GM21367 (cell line): ENCODE measurements at regions not wholly inside any gene's neighbourhood (a gene's known extent, or its start where the extent isn't known, plus 50 kb on each side); places are given as distances from the start of the nearest gene placed in this dataset.

Experiments
- ATAC-seq: cut with Tn5 transposase; IDR thresholded peaks from one replicate; pipeline ENCODE4 v1.9.1; 2021; ENCODE audit not compliant: unreplicated experiment

GRCh38 chr1:186620566-186621350, 59.5 kb downstream of the PTGS2 start:
- no peak for ATAC-seq

DNA sequence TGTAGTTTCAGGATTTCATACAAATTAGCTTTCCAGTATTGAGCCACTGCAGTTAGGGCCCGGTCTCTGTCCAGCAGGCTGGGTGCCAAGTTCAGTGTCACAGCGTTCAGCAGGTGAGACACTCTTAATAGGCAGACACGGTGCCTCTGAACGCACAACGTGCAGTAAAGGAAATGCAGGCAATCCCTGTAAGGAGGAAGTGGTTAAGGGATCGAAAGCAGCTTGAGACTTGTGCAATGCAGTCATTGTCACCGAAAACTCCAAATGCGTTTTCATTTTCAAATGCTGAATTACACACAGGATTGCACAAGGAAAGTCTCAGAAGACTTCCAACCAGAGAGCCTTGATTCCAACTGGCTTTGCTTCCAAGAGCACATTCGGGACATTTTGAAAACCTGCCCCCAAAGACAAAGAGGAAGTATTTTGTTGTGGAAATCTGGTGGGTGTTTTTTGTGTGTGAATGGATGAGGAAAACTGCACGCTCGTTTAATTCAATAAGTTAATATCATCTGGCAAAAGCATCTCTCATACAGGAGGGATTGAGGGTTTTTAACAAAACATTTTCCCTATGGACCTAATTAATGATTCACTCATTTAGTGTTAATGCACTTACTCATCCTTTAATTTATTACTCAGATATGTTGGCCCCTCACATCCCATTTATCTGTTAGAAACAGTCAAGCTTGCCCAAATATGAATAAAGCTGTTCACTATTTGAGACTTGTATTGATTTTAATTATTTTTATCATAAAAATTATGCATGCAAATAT, 61.6 kb downstream of the PTGS2 start:
- ATAC-seq, result peak; percentile 100

- peak; percentile 0 for ATAC-seq
Measured at GRCh38 chr1:186617926-186618325, 62.3 kb downstream of the PTGS2 start.

- ATAC-seq, result no peak
Measured at GRCh38 chr1:186616511-186616910, 63.7 kb downstream of the PTGS2 start.

DNA sequence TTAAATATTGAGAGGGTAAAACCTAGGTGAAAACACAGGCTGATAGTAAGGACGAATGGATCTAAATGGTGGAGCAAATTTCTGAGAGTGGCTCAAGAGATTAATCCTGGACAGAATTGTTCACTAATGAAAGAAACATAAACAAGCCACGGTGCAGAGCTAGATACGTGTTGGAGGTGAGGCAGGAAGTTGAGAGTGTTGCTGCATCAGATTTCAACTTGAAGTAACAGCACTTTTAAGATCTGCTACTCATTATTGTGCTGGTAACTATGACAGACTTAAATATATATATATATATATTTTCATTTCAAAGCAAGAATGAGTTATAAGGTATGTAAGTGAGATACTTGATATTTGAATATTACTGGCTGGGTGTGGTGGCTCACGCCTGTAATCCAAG, 64.9 kb downstream of the PTGS2 start:
- no peak for ATAC-seq

- no peak for ATAC-seq
Measured at GRCh38 chr1:186611156-186611555, 69.1 kb downstream of the PTGS2 start.

DNA sequence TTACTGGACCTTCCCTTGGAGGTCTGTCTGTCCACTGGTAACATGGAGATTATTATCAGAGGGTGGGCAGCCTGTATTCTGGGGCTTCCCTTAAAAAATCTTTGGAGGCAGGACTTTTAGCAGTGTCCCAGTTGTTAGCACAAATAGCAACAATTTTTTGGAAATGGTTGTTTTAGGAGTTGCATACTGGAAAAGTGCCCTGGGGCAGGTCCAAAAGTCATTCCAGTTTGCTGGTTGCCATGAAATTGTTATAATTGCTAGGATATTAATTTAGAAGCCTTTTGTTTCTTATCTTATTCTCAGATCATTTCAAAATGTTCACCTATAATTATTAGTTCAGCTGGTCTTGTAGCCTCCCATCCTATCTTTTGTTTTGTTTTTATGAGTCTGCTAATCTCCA, 71.0 kb downstream of the PTGS2 start:
- ATAC-seq, result no peak

GRCh38 chr1:186605762-186606350, 74.4 kb downstream of the PTGS2 start:
- ATAC-seq, result no peak

GRCh38 chr1:186595969-186596368, 84.3 kb downstream of the PTGS2 start:
- ATAC-seq, result no peak

- ATAC-seq, result no peak
Measured at GRCh38 chr1:186578325-186579016, 101.8 kb downstream of the PTGS2 start.

GRCh38 chr1:186577633-186578032, 102.6 kb downstream of the PTGS2 start:
- no peak for ATAC-seq

DNA sequence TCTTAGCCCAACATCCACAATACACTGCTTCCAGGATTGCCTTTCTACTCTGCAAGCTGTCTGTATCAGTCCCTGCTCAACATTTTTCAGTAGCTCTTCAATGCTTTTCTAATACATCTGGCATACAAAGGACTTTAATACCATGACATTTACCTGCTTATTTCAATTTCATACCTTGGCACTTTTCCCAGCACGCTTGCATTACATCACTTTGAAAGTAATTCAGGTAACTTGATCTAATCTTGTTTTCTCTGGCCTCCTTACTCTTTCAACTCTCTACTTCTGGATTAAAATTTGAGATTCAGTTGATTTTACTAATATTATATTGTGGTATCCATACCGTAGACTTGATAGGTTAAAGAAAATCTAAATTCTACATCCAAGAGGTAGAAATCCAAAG, 103.0 kb downstream of the PTGS2 start:
- no peak for ATAC-seq

DNA sequence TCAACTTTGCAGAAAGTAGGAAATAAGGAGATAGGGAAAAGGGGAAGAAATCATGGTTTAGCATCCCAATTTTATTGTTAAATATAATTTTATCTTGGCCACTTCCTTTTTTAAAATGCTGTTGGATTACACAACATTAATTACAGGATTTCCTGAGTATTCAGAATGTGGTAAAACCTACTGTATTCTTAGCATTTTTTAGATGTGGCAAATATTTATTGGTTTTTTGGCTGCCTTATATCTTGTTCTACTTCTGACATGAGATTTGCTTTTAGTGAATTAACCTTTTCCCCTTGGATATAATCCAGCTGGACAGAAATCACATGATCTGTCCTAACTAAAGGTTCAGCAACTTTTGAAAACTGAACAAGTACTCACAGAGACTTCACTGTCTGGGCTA, 104.9 kb downstream of the PTGS2 start:
- no peak for ATAC-seq

GRCh38 chr1:186574926-186575325, 105.3 kb downstream of the PTGS2 start:
- ATAC-seq, result no peak

- ATAC-seq, result no peak
Measured at GRCh38 chr1:186572509-186572908, 107.7 kb downstream of the PTGS2 start.

- no peak for ATAC-seq
Measured at GRCh38 chr1:186571771-186572170, 108.5 kb downstream of the PTGS2 start.

DNA sequence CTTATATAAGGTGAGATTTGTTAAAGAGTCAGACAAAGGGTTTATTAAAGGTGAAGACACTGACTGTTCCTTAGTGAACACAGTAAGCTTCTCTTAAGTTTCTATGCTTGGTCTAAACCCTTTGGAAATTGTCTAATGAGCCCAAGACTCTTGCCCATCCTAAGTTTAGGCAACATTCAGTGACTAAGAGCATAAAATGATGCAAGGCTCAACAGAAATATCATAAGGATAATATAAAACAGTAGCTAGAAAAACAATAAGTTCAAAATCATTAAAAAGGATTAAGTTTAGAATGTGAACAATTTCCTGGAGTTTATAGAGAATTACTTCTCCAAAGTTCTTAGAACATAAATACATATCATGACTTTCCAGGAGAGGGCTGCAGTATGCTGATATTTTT, 108.9 kb upstream of the PDC start:
- ATAC-seq, result no peak

- ATAC-seq, result no peak
Measured at GRCh38 chr1:186568221-186568620, 107.3 kb upstream of the PDC start.

DNA sequence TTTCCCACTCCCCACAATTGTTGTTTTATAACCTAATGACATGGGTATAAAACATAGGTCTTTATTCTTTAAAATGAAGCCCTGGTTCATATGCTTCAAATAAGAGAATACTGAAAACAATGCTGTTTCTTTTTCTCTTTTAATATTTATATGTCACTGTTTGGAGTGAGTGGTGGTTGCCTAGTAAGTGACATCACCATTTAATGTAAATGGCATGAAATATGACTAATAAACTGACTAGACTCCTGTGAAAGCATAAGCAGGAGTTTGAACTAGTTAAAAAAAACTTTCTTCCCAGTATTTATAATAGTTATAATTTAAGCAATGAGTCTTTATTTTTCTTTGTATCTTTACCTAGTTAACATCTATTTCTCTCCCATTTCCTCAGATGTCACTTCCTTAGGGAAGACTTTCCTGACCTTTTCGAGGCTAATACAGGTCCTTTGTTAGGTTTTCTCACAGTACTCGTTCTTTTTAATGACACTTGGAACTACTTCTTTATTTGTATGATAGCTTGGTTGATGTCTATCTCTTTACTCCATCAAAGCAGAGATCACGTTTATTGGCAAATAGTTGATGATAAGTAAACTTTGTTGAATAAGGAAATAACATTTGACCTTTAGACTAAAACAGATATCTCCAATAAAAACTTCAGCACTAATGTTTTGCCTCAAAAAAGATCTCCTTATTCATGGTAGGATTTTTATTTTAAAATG, 105.4 kb upstream of the PDC start:
- ATAC-seq, result no peak

GRCh38 chr1:186564582-186564981, 103.7 kb upstream of the PDC start:
- ATAC-seq, result no peak

DNA sequence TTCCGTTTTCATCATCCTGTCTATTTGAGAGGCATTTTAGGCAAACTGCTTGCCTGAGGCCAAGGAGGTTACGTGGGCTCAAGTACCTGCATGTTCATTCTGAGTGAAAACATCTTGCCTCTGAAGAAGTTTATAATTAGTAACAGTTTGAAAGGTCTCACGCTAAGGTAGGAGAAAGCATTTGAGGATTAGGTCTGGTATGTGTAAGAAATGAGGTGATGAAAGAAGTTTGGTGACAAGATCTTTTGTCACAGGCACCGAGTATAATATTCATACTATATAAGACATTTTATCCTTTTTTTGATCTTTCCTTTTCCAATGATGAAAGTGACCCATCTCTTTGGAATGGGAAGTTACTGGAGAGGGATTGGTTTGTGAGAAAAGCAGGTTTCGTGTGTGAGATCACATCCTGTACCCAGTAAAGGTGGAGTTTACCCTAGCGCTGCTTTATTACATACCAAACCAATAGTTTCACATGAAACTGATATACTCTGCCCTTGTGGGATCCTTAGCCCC, 98.7 kb upstream of the PDC start:
- ATAC-seq, result no peak
